ENCODE measurements at regions not wholly inside any gene's neighbourhood (a gene's known extent, or its start where the extent isn't known, plus 50 kb on each side); places are given as distances from the start of the nearest gene placed in this dataset.

GRCh38 chr3:16668776-16669545 lies 63.7 kb upstream of the DAZL start:
- TF ChIP-seq CTCF (conservative IDR thresholded peaks at IDR 0.05; ENCODE audit: low read depth, low read length) (no peak), POLR2A (IDR thresholded peaks at IDR 0.05; ENCODE audit: low read depth, low read length) (no peak), RCOR1 (IDR thresholded peaks at IDR 0.05; ENCODE audit: insufficient replicate concordance, low read length) (no peak), USF2 (IDR thresholded peaks at IDR 0.05; ENCODE audit: low read depth, low read length) (no peak), ELK1 (IDR thresholded peaks at IDR 0.05; ENCODE audit: borderline replicate concordance, low read depth, low read length) (no peak), RFX5 (IDR thresholded peaks at IDR 0.05; ENCODE audit: low read depth, low read length) (no peak), FOS (IDR thresholded peaks at IDR 0.05; ENCODE audit: low read depth, low read length) (no peak), SMC3 (IDR thresholded peaks at IDR 0.05; ENCODE audit: low read depth, low read length) (no peak), BHLHE40 (IDR thresholded peaks at IDR 0.05; ENCODE audit: low read depth, low read length) (no peak), RAD21 (IDR thresholded peaks at IDR 0.05; ENCODE audit: low read length) (no peak), MAFK (IDR thresholded peaks at IDR 0.05; ENCODE audit: low read depth, low read length) (no peak)

All from IMR-90 (cell line).